H1 (cell line): ENCODE measurements at regions not wholly inside any gene's neighbourhood (a gene's known extent, or its start where the extent isn't known, plus 50 kb on each side); places are given as distances from the start of the nearest gene placed in this dataset.

Source experiments
- CTCF ChIA-PET: fragments of 300-600 bp; sonication (Branson Sonifier 250); formaldehyde crosslinking; loops from one replicate; lab custom pipeline; 2021; ENCODE audit not compliant: partially characterized antibody; lab: Charles Lee
- POLR2A ChIA-PET: fragments of 300-600 bp; sonication (Branson Sonifier 250); formaldehyde crosslinking; loops from one replicate; lab custom pipeline; 2021; ENCODE audit warnings: inconsistent platforms; ENCODE audit not compliant: partially characterized antibody; lab: Charles Lee
- DNase-seq, 2 experiments: peaks; one replicate each; pipeline versions ENCODE4 v3.0.0 to v3.0.0-alpha.2; 2010 to 2022; ENCODE audit warnings: low spot score in 2 of 2, low read depth in 1 of 2, mixed read lengths in 1 of 2
- FAIRE-seq: peaks from 2 replicates; lab custom pipeline; 2011; peaks lifted over from hg19 to GRCh38; lab: Jason Lieb, UNC
- H2AFZ ChIP-seq: 2 replicates; pipeline ENCODE4 v1.8.1; 2012; ENCODE audit warnings: low read length, inconsistent platforms
- H2AK5ac ChIP-seq: 2 replicates; pipeline ENCODE4 v1.6.1; 2013; ENCODE audit warnings: low read depth, low read length
- H2BK120ac ChIP-seq: replicated peaks from 2 replicates; pipeline ENCODE3; 2013; ENCODE audit warnings: low read depth, low read length, inconsistent platforms
- H2BK12ac ChIP-seq: 2 replicates; pipeline ENCODE4 v1.6.1; 2013; ENCODE audit warnings: low read depth, low read length
- H2BK15ac ChIP-seq: 2 replicates; pipeline ENCODE4 v1.6.1; 2013; ENCODE audit warnings: low read length
- H2BK20ac ChIP-seq: 2 replicates; pipeline ENCODE4 v1.6.1; 2013; ENCODE audit warnings: low read length
- H2BK5ac ChIP-seq: 2 replicates; pipeline ENCODE4 v1.6.1; 2013; ENCODE audit warnings: low read depth, low read length
- H3K14ac ChIP-seq: 2 replicates; pipeline ENCODE4 v1.6.1; 2013; ENCODE audit warnings: inconsistent platforms; ENCODE audit not compliant: insufficient read length
- H3K18ac ChIP-seq: 2 replicates; pipeline ENCODE4 v1.6.1; 2013; ENCODE audit warnings: low read length; ENCODE audit errors: extremely low read depth
- H3K23ac ChIP-seq: 2 replicates; pipeline ENCODE4 v1.6.1; 2013; ENCODE audit warnings: inconsistent platforms; ENCODE audit not compliant: insufficient read length
- H3K23me2 ChIP-seq: 2 replicates; pipeline ENCODE4 v1.6.1; 2013; ENCODE audit warnings: low read depth, low read length
- H3K27ac ChIP-seq: 2 replicates; pipeline ENCODE4 v1.6.1; 2011; ENCODE audit warnings: low read depth, low read length, inconsistent platforms
- H3K27me3 ChIP-seq, 4 experiments: replicated peaks in 1 of 4; 1 replicate in 1 of 4; 2 replicates in 3 of 4; pipeline versions ENCODE4 v1.6.1 to v1.8.1; 2011 to 2013; ENCODE audit warnings: low read length in 3 of 4, mild to moderate bottlenecking in 3 of 4, inconsistent platforms in 2 of 4, mixed read lengths in 2 of 4, moderate library complexity in 1 of 4; ENCODE audit not compliant: control insufficient read depth in 3 of 4, insufficient read depth in 3 of 4; ENCODE audit errors: extremely low read depth in 1 of 4
- H3K36me3 ChIP-seq, 4 experiments: 2 replicates each; pipeline versions ENCODE4 v1.6.1 to v1.8.1; 2011 to 2013; ENCODE audit warnings: mild to moderate bottlenecking in 4 of 4, low read length in 3 of 4, moderate library complexity in 2 of 4, control low read depth in 1 of 4, inconsistent platforms in 1 of 4; ENCODE audit not compliant: insufficient read depth in 4 of 4, control insufficient read depth in 2 of 4
- H3K4ac ChIP-seq: replicated peaks from 2 replicates; pipeline ENCODE3; 2013; ENCODE audit warnings: low read length, low read depth, mixed read lengths, inconsistent platforms; ENCODE audit not compliant: insufficient read length
- H3K4me1 ChIP-seq, 4 experiments: replicated peaks in 1 of 4; 1 replicate in 1 of 4; 2 replicates in 3 of 4; pipeline versions ENCODE4 v1.6.1 to v1.8.1; 2011 to 2013; ENCODE audit warnings: low read length in 3 of 4, inconsistent platforms in 2 of 4, mixed read lengths in 1 of 4; ENCODE audit not compliant: insufficient read depth in 4 of 4, control insufficient read depth in 3 of 4
- H3K4me2 ChIP-seq, 2 experiments: 2 replicates each; pipeline versions ENCODE4 v1.6.1 to v1.8.1; 2011 to 2013; ENCODE audit warnings: low read depth in 2 of 2, low read length in 2 of 2, control low read depth in 1 of 2, inconsistent platforms in 1 of 2, mild to moderate bottlenecking in 1 of 2; ENCODE audit not compliant: insufficient read depth in 1 of 2
- H3K4me3 ChIP-seq, 4 experiments: fragments of 200-600, 300-600 bp in 1 of 4; sonication (generic), shearing (Covaris generic), sonication (Bioruptor Twin) in 1 of 4; 2 replicates each; pipeline versions ENCODE4 v1.5.1 to v1.8.1; 2011 to 2016; ENCODE audit warnings: low read length in 4 of 4, low read depth in 3 of 4, control low read depth in 2 of 4, inconsistent platforms in 2 of 4, mild to moderate bottlenecking in 2 of 4, mixed read lengths in 1 of 4, moderate library complexity in 1 of 4; ENCODE audit not compliant: insufficient read depth in 2 of 4; ENCODE audit errors: extremely low read depth in 1 of 4
- H3K56ac ChIP-seq: replicated peaks from 2 replicates; pipeline ENCODE3; 2013; ENCODE audit warnings: low read depth, mild to moderate bottlenecking, mixed read lengths, low read length, inconsistent platforms; ENCODE audit not compliant: insufficient read length
- H3K79me1 ChIP-seq: 2 replicates; pipeline ENCODE4 v1.6.1; 2013; ENCODE audit warnings: low read depth, low read length, control low read depth
- H3K79me2 ChIP-seq, 2 experiments: 2 replicates each; pipeline versions ENCODE4 v1.6.1 to v1.8.1; 2012 to 2013; ENCODE audit warnings: low read length in 2 of 2, mild to moderate bottlenecking in 2 of 2, inconsistent platforms in 1 of 2; ENCODE audit not compliant: insufficient read depth in 2 of 2, control insufficient read depth in 1 of 2
- H3K9ac ChIP-seq, 4 experiments: replicated peaks in 1 of 4; 1 replicate in 1 of 4; 2 replicates in 3 of 4; pipeline versions ENCODE4 v1.6.1 to v1.8.1; 2011 to 2013; ENCODE audit warnings: low read depth in 3 of 4, low read length in 3 of 4, control low read depth in 2 of 4, mild to moderate bottlenecking in 2 of 4, moderate library complexity in 2 of 4, inconsistent platforms in 1 of 4; ENCODE audit errors: extremely low read depth in 1 of 4
- H3K9me3 ChIP-seq, 2 experiments: 2 replicates each; pipeline versions ENCODE4 v1.6.1 to v1.8.1; 2012 to 2013; ENCODE audit warnings: mild to moderate bottlenecking in 2 of 2, moderate library complexity in 2 of 2, control low read depth in 1 of 2, inconsistent platforms in 1 of 2, low read depth in 1 of 2, low read length in 1 of 2, mixed read lengths in 1 of 2; ENCODE audit not compliant: insufficient read depth in 2 of 2
- H4K20me1 ChIP-seq, 2 experiments: replicated peaks in 1 of 2; 2 replicates each; pipeline versions ENCODE3 to v1.8.1; 2011 to 2013; ENCODE audit warnings: inconsistent platforms in 2 of 2, low read length in 2 of 2, mild to moderate bottlenecking in 1 of 2; ENCODE audit not compliant: insufficient read depth in 2 of 2, control insufficient read depth in 1 of 2
- H4K5ac ChIP-seq: 2 replicates; pipeline ENCODE4 v1.6.1; 2013; ENCODE audit warnings: low read length, low read depth, mixed read lengths, inconsistent platforms; ENCODE audit not compliant: insufficient read length
- H4K8ac ChIP-seq: 2 replicates; pipeline ENCODE4 v1.8.0; 2013; ENCODE audit warnings: mild to moderate bottlenecking, moderate library complexity, low read length, inconsistent platforms; ENCODE audit not compliant: insufficient read depth; ENCODE audit errors: extremely low read depth
- H4K91ac ChIP-seq: replicated peaks from 2 replicates; pipeline ENCODE3; 2013; ENCODE audit warnings: low read length, mixed read lengths, inconsistent platforms; ENCODE audit not compliant: insufficient read length
- BCL11A ChIP-seq, 2 experiments: IDR thresholded peaks; one replicate each; pipeline ENCODE4 v1.6.1; 2011; ENCODE audit warnings: low read depth in 2 of 2, low read length in 2 of 2, mild to moderate bottlenecking in 2 of 2
- E2F6 ChIP-seq: IDR thresholded peaks from 2 replicates; pipeline ENCODE4 v1.6.1; 2012; ENCODE audit warnings: inconsistent platforms
- JUN ChIP-seq: IDR thresholded peaks from 2 replicates; pipeline ENCODE4 v1.6.1; 2011; ENCODE audit warnings: low read depth, mild to moderate bottlenecking, improper control_type of control experiment, low read length
- KDM4A ChIP-seq: IDR thresholded peaks from one replicate; pipeline ENCODE4 v1.7.1; 2012; ENCODE audit warnings: low read depth, mild to moderate bottlenecking, moderate library complexity, low read length, inconsistent platforms; ENCODE audit not compliant: severe bottlenecking
- KDM5A ChIP-seq: fragments of 200-600 bp; IDR thresholded peaks from 2 replicates; pipeline ENCODE4 v1.7.1; 2012; ENCODE audit warnings: mild to moderate bottlenecking, low read length, inconsistent platforms, mixed read lengths
- NRF1 ChIP-seq: IDR thresholded peaks from 2 replicates; pipeline ENCODE4 v1.6.1; 2011; ENCODE audit warnings: mild to moderate bottlenecking, low read depth, low read length, improper control_type of control experiment
- RBBP5 ChIP-seq: IDR thresholded peaks from 2 replicates; pipeline ENCODE4 v1.7.1; 2012; ENCODE audit warnings: low read depth, mild to moderate bottlenecking, inconsistent platforms, low read length, moderate library complexity, borderline replicate concordance
- SP1 ChIP-seq: IDR thresholded peaks from 2 replicates; pipeline ENCODE4 v1.6.1; 2011; ENCODE audit warnings: low read depth, low read length
- SP2 ChIP-seq: IDR thresholded peaks from 2 replicates; pipeline ENCODE4 v1.6.1; 2012; ENCODE audit warnings: mild to moderate bottlenecking, low read length, inconsistent platforms
- TEAD4 ChIP-seq: IDR thresholded peaks from 2 replicates; pipeline ENCODE4 v1.6.1; 2012; ENCODE audit warnings: low read depth, low read length, inconsistent platforms, mixed read lengths
- WGBS, 2 experiments: shearing (Covaris generic) in 1 of 2; methylation state at CpG; one replicate each; pipeline versions ENCODE4 v1.1.6 to v1.1.7; 2013 to 2015; ENCODE audit warnings: low lambda C conversion rate in 2 of 2, mixed read lengths in 2 of 2, inconsistent platforms in 1 of 2, low coverage in 1 of 2, missing lambda C conversion rate in 1 of 2; ENCODE audit not compliant: insufficient replicate concordance in 2 of 2, insufficient coverage in 1 of 2, insufficient read length in 1 of 2; ENCODE audit errors: extremely low coverage in 1 of 2, missing lambda C conversion rate in 1 of 2; 5-methylcytosine and 5-hydroxymethylcytosine counted together

GRCh38 chr13:50089633-50090032 lies 74.4 kb downstream of the KCNRG start:
- Histone ChIP-seq H2BK12ac (no peak overlapping the region), H3K27me3 (no peaks in the 10 kb centered on the region), H2BK15ac (no peak overlapping the region), H3K9me3 (no peaks in the 10 kb centered on the region), H3K4me1 (peaks cover 0 to 2% (median 0%) of the 10 kb centered on the region in 4 experiments; a peak in 2 of 7 replicates), H2AK5ac (no peak overlapping the region), H3K23ac (no peak overlapping the region), H2BK120ac (no peak overlapping the region), H4K91ac (no peak overlapping the region), H3K4ac (no peak overlapping the region), H3K56ac (no peak overlapping the region), H3K18ac (no peak overlapping the region), H2BK5ac (no peak overlapping the region), H3K79me1 (no peaks in the 10 kb centered on the region), H3K9ac (no peak overlapping the region), H2BK20ac (no peak overlapping the region), H3K4me2 (no peak overlapping the region), H3K14ac (no peak overlapping the region), H3K23me2 (no peaks in the 10 kb centered on the region; the same call in 1 of the 2 replicates), H2AFZ (no peak overlapping the region), H3K36me3 (no peaks in the 10 kb centered on the region), H3K79me2 (peaks cover 0 to 13% of the 10 kb centered on the region in 2 experiments; a peak in 2 of 4 replicates), H3K4me3 (no peak overlapping the region), H3K27ac (no peak overlapping the region), H4K8ac (no peak overlapping the region), H4K5ac (no peak overlapping the region), H4K20me1 (no peaks in the 10 kb centered on the region)
- no peak for DNase-seq
- POLR2A ChIA-PET: interaction anchor here (0.6 to 2.3 kb wide), 2 partner anchors 8 to 113 kb away, joined by 4 to 7 read pairs; no protein-coding TSS in a partner anchor
- 100% methylated on average over 1 of the region's 1 CpG; no CpG with 5 or more reads in 1 of the 2 experiments for WGBS, 2 experiments
- CTCF ChIA-PET: interaction anchor here (0.6 to 1.2 kb wide), 3 partner anchors 30 to 620 kb away, joined by 4 to 5 read pairs (median 4); no protein-coding TSS in a partner anchor
- FAIRE-seq: no peak
- TF ChIP-seq SP1 (no peak), E2F6 (no peak), KDM4A (no peak), TEAD4 (no peak), BCL11A (IDR thresholded peaks at IDR 0.05; ENCODE audit: low read depth in 2 of 2, low read length in 2 of 2) (no peak), NRF1 (no peak), JUN (no peak), RBBP5 (no peak), KDM5A (no peak), SP2 (no peak)
